ENCODE measurements at regions not wholly inside any gene's neighbourhood (a gene's known extent, or its start where the extent isn't known, plus 50 kb on each side); places are given as distances from the start of the nearest gene placed in this dataset.

GRCh38 chr5:74468421-74468820, 172.1 kb downstream of the ENC1 start:
- DNase-seq (ENCODE audit: low read depth): no peak
- H3K4me3 ChIP-seq (ENCODE audit: control insufficient read depth, low read depth, low read length): no peak overlapping the region
- TF ChIP-seq, protein P1, sequence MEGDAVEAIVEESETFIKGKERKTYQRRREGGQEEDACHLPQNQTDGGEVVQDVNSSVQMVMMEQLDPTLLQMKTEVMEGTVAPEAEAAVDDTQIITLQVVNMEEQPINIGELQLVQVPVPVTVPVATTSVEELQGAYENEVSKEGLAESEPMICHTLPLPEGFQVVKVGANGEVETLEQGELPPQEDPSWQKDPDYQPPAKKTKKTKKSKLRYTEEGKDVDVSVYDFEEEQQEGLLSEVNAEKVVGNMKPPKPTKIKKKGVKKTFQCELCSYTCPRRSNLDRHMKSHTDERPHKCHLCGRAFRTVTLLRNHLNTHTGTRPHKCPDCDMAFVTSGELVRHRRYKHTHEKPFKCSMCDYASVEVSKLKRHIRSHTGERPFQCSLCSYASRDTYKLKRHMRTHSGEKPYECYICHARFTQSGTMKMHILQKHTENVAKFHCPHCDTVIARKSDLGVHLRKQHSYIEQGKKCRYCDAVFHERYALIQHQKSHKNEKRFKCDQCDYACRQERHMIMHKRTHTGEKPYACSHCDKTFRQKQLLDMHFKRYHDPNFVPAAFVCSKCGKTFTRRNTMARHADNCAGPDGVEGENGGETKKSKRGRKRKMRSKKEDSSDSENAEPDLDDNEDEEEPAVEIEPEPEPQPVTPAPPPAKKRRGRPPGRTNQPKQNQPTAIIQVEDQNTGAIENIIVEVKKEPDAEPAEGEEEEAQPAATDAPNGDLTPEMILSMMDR (IDR thresholded peaks at IDR 0.05; ENCODE audit: control insufficient read depth, insufficient read depth, low read depth, low read length, missing control alignments): no peak

DNA sequence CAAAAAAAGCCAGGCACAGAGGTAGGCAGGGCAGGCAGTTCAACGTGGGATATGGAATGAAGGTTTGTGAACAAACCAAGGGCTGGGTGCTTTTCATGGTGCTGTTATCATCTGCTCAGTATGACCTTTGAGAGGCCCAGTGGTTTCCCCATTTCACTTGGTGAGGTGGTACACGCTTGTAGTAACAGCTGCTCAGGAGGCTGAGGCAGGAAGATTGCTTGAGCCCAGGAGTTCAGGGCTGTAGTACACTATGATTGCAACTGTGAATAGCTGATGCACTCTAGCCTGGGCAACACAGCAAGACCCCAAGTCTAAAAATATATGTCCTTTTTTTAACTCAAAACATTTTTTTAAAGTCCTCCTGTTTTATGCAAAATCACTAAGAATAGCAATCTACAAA, 174.8 kb downstream of the ENC1 start:
- no peak overlapping the region for H3K4me3 ChIP-seq (ENCODE audit: control insufficient read depth, low read depth, low read length)

DNA sequence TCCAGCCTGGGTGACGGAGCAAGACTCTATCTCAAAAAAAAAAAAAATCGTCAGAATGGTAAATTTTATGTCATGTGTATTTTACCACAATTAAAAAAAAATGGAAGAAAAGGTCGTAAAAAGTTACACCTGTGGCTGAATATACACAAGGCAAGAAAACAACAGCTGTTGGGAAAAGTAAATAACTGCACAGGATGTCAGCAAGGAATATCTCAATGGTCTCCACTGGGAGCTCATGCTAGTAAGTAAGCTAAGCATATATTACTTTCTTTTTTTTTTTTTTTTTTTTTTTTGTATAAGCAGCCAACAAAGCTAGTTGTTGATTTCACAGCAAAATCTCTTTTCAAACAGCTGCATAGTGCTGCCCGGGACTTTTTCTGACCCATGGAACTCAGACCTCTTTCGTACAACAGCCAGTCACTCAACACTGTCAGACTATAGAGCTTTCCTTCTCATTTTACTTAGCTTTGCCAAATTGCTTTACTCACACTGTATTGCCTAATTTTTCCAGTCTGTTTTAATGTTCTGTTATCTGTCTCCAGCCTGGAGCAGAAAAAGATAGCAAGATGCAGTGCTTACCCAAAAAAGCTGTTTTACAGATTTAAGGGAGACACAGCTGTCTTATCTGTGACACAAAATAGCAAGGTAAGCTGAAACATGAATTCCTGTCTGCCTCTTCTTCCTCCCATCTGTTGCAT, 175.9 kb downstream of the ENC1 start:
- peak; percentile 17 for DNase-seq (ENCODE audit: low read depth)
- TF ChIP-seq, protein P1 (IDR thresholded peaks at IDR 0.05; ENCODE audit: control insufficient read depth, insufficient read depth, low read depth, low read length, missing control alignments): no peak
- no peak overlapping the region for H3K4me3 ChIP-seq (ENCODE audit: control insufficient read depth, low read depth, low read length)

More for the DNA sequence above, 174.8 kb downstream of the ENC1 start:
- TF ChIP-seq, protein P1 (IDR thresholded peaks at IDR 0.05; ENCODE audit: control insufficient read depth, insufficient read depth, low read depth, low read length, missing control alignments): no peak
- DNase-seq (ENCODE audit: low read depth): no peak

- no peak for DNase-seq (ENCODE audit: low read depth)
- no peak overlapping the region for H3K4me3 ChIP-seq (ENCODE audit: control insufficient read depth, low read depth, low read length)
- TF ChIP-seq, protein P1 (IDR thresholded peaks at IDR 0.05; ENCODE audit: control insufficient read depth, insufficient read depth, low read depth, low read length, missing control alignments): no peak
These were observed 178.2 kb downstream of the ENC1 start for GRCh38 chr5:74462356-74462755.

DNA sequence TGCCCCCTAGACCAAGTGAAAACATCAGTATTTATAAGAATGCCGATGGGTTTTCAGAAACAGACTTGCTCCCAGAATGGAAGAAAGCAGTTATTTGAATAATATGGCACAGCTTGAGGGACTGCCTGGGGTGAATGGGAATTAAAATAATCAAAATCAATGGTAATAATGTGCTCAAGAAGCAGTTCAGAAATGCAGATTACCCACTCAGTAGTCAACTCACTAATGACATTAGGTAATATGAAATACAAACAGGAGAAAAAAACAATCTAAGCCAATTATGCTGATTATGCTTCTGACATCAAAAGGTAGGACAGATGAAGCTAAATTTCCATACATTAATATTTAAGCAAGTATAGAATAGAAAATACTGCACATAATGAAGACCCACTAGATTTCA, 179.3 kb downstream of the ENC1 start:
- no peak overlapping the region for H3K4me3 ChIP-seq (ENCODE audit: control insufficient read depth, low read depth, low read length)
- no peak for DNase-seq (ENCODE audit: low read depth)
- TF ChIP-seq, protein P1 (IDR thresholded peaks at IDR 0.05; ENCODE audit: control insufficient read depth, insufficient read depth, low read depth, low read length, missing control alignments): no peak

DNA sequence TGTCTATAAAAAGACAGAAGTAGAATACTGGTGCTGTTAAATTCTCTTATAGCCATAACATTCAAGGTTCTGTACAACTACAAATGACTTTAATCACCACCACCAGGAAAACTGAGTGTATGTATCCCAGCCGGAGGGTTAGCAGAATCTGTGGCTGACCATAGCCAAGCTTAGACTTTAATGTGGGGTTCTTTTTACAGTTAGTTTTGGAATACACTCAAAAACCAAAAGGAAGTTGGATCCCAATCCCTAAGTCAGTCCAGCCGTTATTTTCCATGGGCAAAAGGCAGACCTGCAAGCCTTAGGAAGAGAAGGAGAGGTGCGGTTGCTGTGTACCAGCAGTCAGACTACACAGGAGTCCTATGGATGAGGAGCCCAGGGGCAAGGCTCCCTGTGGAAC, 179.8 kb downstream of the ENC1 start:
- TF ChIP-seq, protein P1 (IDR thresholded peaks at IDR 0.05; ENCODE audit: control insufficient read depth, insufficient read depth, low read depth, low read length, missing control alignments): no peak

More for the DNA sequence above, 179.8 kb downstream of the ENC1 start:
- H3K4me3 ChIP-seq (ENCODE audit: control insufficient read depth, low read depth, low read length): no peak overlapping the region
- DNase-seq (ENCODE audit: low read depth): no peak
